Fibroblast of lung (primary cell): ENCODE measurements at regions not wholly inside any gene's neighbourhood (a gene's known extent, or its start where the extent isn't known, plus 50 kb on each side); places are given as distances from the start of the nearest gene placed in this dataset.

Source experiments
- DNase-seq, 2 donors: peaks; one replicate each; pipeline versions ENCODE4 v3.0.0 to v3.0.0-alpha.2; 2010; ENCODE audit warnings: low read depth in 2 of 2
- H2AFZ ChIP-seq: 2 replicates; pipeline ENCODE4 v1.5.1; 2012; ENCODE audit warnings: low read length, control low read depth, inconsistent platforms
- H3K27ac ChIP-seq: 2 replicates; pipeline ENCODE4 v1.5.1; 2011; ENCODE audit warnings: low read length, control low read depth; ENCODE audit not compliant: insufficient read depth
- H3K27me3 ChIP-seq: 2 replicates; pipeline ENCODE4 v1.5.1; 2011; ENCODE audit warnings: mild to moderate bottlenecking, low read length; ENCODE audit not compliant: control insufficient read depth, insufficient read depth
- H3K36me3 ChIP-seq: 2 replicates; pipeline ENCODE4 v1.5.1; 2011; ENCODE audit warnings: low read length; ENCODE audit not compliant: control insufficient read depth, insufficient read depth
- H3K4me1 ChIP-seq: 2 replicates; pipeline ENCODE4 v1.5.1; 2011; ENCODE audit warnings: low read length; ENCODE audit not compliant: control insufficient read depth, insufficient read depth; ENCODE audit errors: extremely low read depth
- H3K4me2 ChIP-seq: 2 replicates; pipeline ENCODE4 v1.5.1; 2011; ENCODE audit warnings: low read length, control low read depth; ENCODE audit not compliant: insufficient read depth; ENCODE audit errors: extremely low read depth
- H3K4me3 ChIP-seq, 4 experiments: fragments of 200-600 bp in 1 of 4; sonication (generic) in 1 of 4; replicated peaks in 1 of 4; 2 replicates each; pipeline ENCODE4 v1.5.1; 2011 to 2016; ENCODE audit warnings: low read length in 4 of 4, low read depth in 3 of 4, mild to moderate bottlenecking in 3 of 4, control low read depth in 2 of 4, inconsistent platforms in 1 of 4, mixed read lengths in 1 of 4; ENCODE audit not compliant: insufficient read depth in 1 of 4; ENCODE audit errors: control extremely low read depth in 1 of 4
- H3K79me2 ChIP-seq: 2 replicates; pipeline ENCODE4 v1.5.1; 2012; ENCODE audit warnings: mild to moderate bottlenecking, low read length, inconsistent platforms; ENCODE audit not compliant: control insufficient read depth, insufficient read depth
- H3K9ac ChIP-seq: 2 replicates; pipeline ENCODE4 v1.5.1; 2011; ENCODE audit warnings: mild to moderate bottlenecking, low read length, control low read depth; ENCODE audit not compliant: insufficient read depth
- H3K9me3 ChIP-seq: 2 replicates; pipeline ENCODE4 v1.5.1; 2012; ENCODE audit warnings: low read depth, low read length; ENCODE audit not compliant: control insufficient read depth, insufficient read depth
- H4K20me1 ChIP-seq: 2 replicates; pipeline ENCODE4 v1.5.1; 2011; ENCODE audit warnings: low read length; ENCODE audit not compliant: control insufficient read depth, insufficient read depth; ENCODE audit errors: extremely low read depth
- CTCF ChIP-seq, 2 donors: IDR thresholded peaks in 1 of 2; conservative IDR thresholded peaks in 1 of 2; 1 replicate in 1 of 2; 2 replicates in 1 of 2; pipeline ENCODE4 v1.5.1; 2011 to 2012; ENCODE audit warnings: low read length in 2 of 2, control low read depth in 1 of 2, inconsistent platforms in 1 of 2, low read depth in 1 of 2, mild to moderate bottlenecking in 1 of 2
- EZH2 ChIP-seq: IDR thresholded peaks from 2 replicates; pipeline ENCODE4 v1.5.1; 2012; ENCODE audit warnings: low read length, control low read depth, mild to moderate bottlenecking; ENCODE audit errors: missing control alignments

DNA sequence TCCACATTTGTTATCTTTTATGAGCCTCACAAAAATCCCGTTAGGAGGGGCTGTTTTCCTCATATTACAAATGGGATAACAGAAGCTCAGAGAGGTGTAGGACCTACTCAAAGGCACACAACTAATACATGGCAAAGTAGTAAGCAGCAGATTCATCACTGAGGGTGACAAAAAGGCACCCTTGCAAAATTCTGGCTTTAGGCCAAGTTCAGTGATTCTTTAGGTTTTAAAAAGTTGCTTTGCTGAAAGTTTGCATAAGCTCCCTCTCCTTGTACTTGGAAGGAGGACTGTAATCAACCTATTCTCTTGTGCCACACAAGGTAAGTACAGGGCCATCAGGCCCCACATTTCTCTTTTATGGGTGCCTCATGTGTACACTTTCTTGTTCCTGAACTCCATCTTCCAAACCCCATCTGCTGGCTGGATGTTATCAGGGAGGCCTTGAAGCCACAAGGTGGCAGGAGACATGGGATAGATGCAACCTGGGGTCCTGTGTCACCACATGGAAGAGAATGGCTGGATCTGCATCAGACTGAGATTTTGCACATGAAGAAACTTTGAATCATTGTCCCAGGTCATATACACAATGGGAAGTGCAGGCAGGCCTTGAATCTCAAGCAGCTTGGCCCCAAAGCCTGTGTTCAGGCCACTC lies 311.6 kb downstream of the MSX2 start:
- no peak for DNase-seq
- no peaks in the 10 kb centered on the region for H3K36me3 ChIP-seq
- H3K4me2 ChIP-seq = no peak overlapping the region
- H3K79me2 ChIP-seq = no peaks in the 10 kb centered on the region
- H3K4me3 ChIP-seq = no peak overlapping the region
- no peaks in the 10 kb centered on the region for H3K27me3 ChIP-seq
- H4K20me1 ChIP-seq = no peaks in the 10 kb centered on the region
- TF ChIP-seq EZH2 = no peak
- no peak for TF ChIP-seq CTCF (conservative IDR thresholded peaks at IDR 0.05 in 1 of 2, IDR thresholded peaks at IDR 0.05 in 1 of 2; ENCODE audit: low read depth in 1 of 2, low read length in 2 of 2)
- no peaks in the 10 kb centered on the region for H3K9me3 ChIP-seq
- H2AFZ ChIP-seq = no peak overlapping the region
- no peak overlapping the region for H3K9ac ChIP-seq
- H3K27ac ChIP-seq = no peak overlapping the region
- H3K4me1 ChIP-seq = no peaks in the 10 kb centered on the region

DNA sequence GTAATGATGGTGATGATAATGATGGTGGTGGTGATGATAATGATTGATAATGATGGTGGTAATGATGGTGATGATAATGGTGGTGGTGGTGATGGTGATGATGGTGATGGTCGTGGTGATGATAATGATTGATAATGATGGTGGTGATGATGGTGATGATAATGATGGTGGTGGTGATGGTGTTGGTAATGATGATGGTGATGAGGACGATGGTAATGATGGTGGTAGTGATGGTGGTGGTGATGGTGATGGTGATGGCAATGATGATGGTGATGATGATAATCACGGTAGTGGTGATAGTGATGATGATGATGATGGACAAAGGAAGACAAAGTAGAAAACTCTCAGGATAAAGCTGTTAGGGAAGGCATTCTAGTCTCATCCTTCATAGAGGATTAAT lies 310.5 kb downstream of the MSX2 start:
- no peaks in the 10 kb centered on the region for H4K20me1 ChIP-seq
- no peak overlapping the region for H3K4me2 ChIP-seq
- H3K9me3 ChIP-seq = no peaks in the 10 kb centered on the region
- no peak overlapping the region for H3K27ac ChIP-seq
- no peaks in the 10 kb centered on the region for H3K4me1 ChIP-seq
- no peak for TF ChIP-seq CTCF (conservative IDR thresholded peaks at IDR 0.05 in 1 of 2, IDR thresholded peaks at IDR 0.05 in 1 of 2; ENCODE audit: low read depth in 1 of 2, low read length in 2 of 2)
- TF ChIP-seq EZH2 = no peak
- no peaks in the 10 kb centered on the region for H3K36me3 ChIP-seq
- no peaks in the 10 kb centered on the region for H3K27me3 ChIP-seq
- H3K79me2 ChIP-seq = no peaks in the 10 kb centered on the region
- DNase-seq = no peak
- no peak overlapping the region for H3K4me3 ChIP-seq
- no peak overlapping the region for H2AFZ ChIP-seq
- H3K9ac ChIP-seq = no peak overlapping the region

DNA sequence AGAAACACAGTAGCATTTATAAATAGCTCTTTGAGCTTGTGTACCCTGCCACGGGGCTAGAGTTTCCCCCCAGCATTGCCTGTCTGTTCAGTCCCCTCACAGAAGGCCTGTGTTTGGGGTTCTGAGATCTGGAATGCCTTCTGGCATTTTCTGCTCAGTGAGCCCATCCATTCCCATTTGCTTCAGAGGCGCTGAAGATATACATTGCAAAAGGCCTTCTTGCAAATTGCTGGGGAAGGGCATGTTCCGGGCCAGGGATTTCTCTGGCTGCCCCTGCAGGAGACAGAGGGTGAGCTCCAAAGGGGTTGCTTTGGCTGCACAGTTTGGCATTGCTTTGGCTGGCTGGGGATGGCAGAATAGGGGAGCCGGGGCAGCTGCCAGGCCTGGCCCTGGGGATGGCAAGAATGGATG lies 308.4 kb downstream of the MSX2 start:
- Histone ChIP-seq H3K9me3 (no peaks in the 10 kb centered on the region), H3K4me3 (no peak overlapping the region), H3K4me2 (no peak overlapping the region), H3K27ac (no peak overlapping the region), H3K36me3 (no peaks in the 10 kb centered on the region), H2AFZ (no peak overlapping the region), H3K4me1 (no peaks in the 10 kb centered on the region), H4K20me1 (no peaks in the 10 kb centered on the region), H3K9ac (no peak overlapping the region), H3K79me2 (no peaks in the 10 kb centered on the region), H3K27me3 (no peaks in the 10 kb centered on the region)
- DNase-seq = no peak
- TF ChIP-seq EZH2 (no peak), CTCF (conservative IDR thresholded peaks at IDR 0.05 in 1 of 2, IDR thresholded peaks at IDR 0.05 in 1 of 2; ENCODE audit: low read depth in 1 of 2, low read length in 2 of 2) (no peak)
